ENCODE measurements at regions not wholly inside any gene's neighbourhood (a gene's known extent, or its start where the extent isn't known, plus 50 kb on each side); places are given as distances from the start of the nearest gene placed in this dataset.

DNA sequence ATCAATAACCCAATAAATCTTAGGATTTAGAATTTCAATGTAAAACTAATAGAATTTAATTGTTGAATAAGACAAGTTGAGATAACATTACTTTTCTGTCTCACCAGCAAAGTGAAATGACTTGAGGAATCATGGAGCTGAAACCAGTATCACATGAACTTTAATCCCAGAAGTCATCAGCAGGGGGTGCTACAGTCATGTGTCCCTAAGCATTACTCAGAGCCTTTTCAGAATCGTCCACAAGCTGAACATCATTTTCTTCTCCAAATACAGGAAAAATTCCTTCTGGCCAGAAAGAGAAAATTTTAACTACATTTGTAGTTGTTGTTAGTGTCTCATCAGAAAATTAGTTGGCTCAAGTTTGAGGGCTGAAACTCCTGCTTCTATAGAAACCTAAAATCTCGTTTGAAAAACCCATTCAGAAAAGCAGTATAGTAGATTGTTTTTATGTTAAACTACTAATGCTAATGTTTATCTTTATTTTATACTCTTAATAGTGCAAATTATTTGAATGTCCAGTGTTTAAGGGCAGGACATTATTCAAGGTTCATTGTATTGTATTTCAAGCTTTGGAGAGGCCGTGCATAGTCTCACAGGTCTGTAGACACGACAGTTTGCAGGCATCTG lies 384.1 kb downstream of the PLOD2 start:
- no peaks in the 10 kb centered on the region for H3K4me1 ChIP-seq (ENCODE audit: insufficient read depth, low read length)
- H3K36me3 Mint-ChIP-seq (ENCODE audit: low read depth) = no peaks in the 10 kb centered on the region
- no peak overlapping the region for H3K27ac ChIP-seq (ENCODE audit: low read depth in 1 of 2, low read length in 2 of 2)
- POLR2A ChIA-PET = no interaction called here
- DNase-seq (no peak), ATAC-seq (ENCODE audit: poor library complexity) (no peak)
- H3K9me3 Mint-ChIP-seq = peaks cover 3% of the 10 kb centered on the region
- H3K27me3 ChIP-seq (ENCODE audit: control insufficient read depth in 1 of 2, insufficient read depth in 2 of 2, low read length in 2 of 2) = no peaks in the 10 kb centered on the region
- H3K27ac Mint-ChIP-seq = no peak overlapping the region
- H3K4me3 Mint-ChIP-seq = no peak overlapping the region
- no peaks in the 10 kb centered on the region for H3K4me1 Mint-ChIP-seq (ENCODE audit: low read depth)
- H3K36me3 ChIP-seq (ENCODE audit: insufficient read depth, low read length) = no peaks in the 10 kb centered on the region
- intact Hi-C loops (cut with DNase I, micrococcal nuclease) = no loop called here
- no peak for TF ChIP-seq CTCF (IDR thresholded peaks at IDR 0.05)
- CTCF ChIA-PET = no interaction called here
- no peak overlapping the region for H3K4me3 ChIP-seq (ENCODE audit: low read length)
- H3K27me3 Mint-ChIP-seq = no peaks in the 10 kb centered on the region
- peaks cover 0 to 6% of the 10 kb centered on the region in 2 experiments for H3K9me3 ChIP-seq (ENCODE audit: control insufficient read depth in 1 of 2, insufficient read depth in 1 of 2, low read length in 2 of 2)

DNA sequence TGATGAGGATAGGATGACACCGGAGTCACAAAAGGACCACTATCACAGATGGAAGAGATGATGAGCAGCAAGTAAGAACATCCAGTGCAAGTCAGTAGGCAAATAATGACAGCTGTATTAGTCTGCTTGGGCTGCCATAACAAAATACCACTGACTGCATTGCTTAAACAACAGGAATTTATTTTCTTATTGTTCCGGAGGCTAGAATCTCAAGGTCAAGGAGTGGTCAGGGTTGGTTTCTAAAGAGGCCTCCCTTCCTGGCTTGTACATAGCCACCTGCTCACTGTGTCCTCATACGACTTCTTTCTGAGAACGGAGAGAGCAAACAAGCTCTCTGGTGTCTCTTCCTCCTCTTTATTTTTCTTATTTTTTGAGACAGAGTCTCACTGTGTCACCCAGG lies 380.7 kb downstream of the PLOD2 start:
- H3K9me3 ChIP-seq (ENCODE audit: control insufficient read depth in 1 of 2, insufficient read depth in 1 of 2, low read length in 2 of 2) = peaks cover 0 to 6% of the 10 kb centered on the region in 2 experiments
- H3K4me1 ChIP-seq (ENCODE audit: insufficient read depth, low read length) = no peaks in the 10 kb centered on the region
- H3K4me3 Mint-ChIP-seq = no peak overlapping the region
- H3K4me3 ChIP-seq (ENCODE audit: low read length) = no peak overlapping the region
- no peak for TF ChIP-seq CTCF (IDR thresholded peaks at IDR 0.05)
- CTCF ChIA-PET = no interaction called here
- H3K27me3 Mint-ChIP-seq = no peaks in the 10 kb centered on the region
- no peaks in the 10 kb centered on the region for H3K27me3 ChIP-seq (ENCODE audit: control insufficient read depth in 1 of 2, insufficient read depth in 2 of 2, low read length in 2 of 2)
- POLR2A ChIA-PET = no interaction called here
- no peak overlapping the region for H3K27ac Mint-ChIP-seq
- H3K4me1 Mint-ChIP-seq (ENCODE audit: low read depth) = no peaks in the 10 kb centered on the region
- no peaks in the 10 kb centered on the region for H3K36me3 ChIP-seq (ENCODE audit: insufficient read depth, low read length)
- no peaks in the 10 kb centered on the region for H3K9me3 Mint-ChIP-seq
- ATAC-seq (ENCODE audit: poor library complexity) = no peak
- no peak for DNase-seq
- no peaks in the 10 kb centered on the region for H3K36me3 Mint-ChIP-seq (ENCODE audit: low read depth)
- H3K27ac ChIP-seq (ENCODE audit: low read depth in 1 of 2, low read length in 2 of 2) = no peak overlapping the region
- intact Hi-C loops (cut with DNase I, micrococcal nuclease) = no loop called here

DNA sequence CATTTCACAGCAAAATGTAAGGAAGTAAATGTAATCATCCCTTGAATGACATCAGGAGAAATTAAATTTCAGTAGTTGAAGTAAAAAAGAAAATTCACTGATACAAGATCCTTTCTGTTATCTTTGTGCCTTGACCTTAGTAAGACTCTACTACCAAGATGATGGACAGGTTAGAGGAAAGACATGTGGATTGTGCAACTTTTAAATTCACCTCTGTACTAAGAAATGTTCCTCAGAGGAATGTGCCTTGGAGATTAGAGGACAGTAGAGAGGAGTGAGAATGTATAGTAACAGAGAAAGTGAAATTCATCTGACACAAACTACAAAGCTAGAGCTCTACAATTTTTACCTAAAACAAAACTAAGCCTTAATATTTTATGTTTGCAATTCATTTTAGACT lies 375.3 kb downstream of the PLOD2 start:
- intact Hi-C loops (cut with DNase I, micrococcal nuclease) = no loop called here
- H3K36me3 Mint-ChIP-seq (ENCODE audit: low read depth) = no peaks in the 10 kb centered on the region

More for the DNA sequence above, 375.3 kb downstream of the PLOD2 start:
- H3K4me3 ChIP-seq (ENCODE audit: low read length) = no peak overlapping the region
- no peaks in the 10 kb centered on the region for H3K4me1 ChIP-seq (ENCODE audit: insufficient read depth, low read length)
- TF ChIP-seq CTCF (IDR thresholded peaks at IDR 0.05) = no peak
- ChIA-PET CTCF (no interaction called here), POLR2A (no interaction called here)
- Mint-ChIP-seq H3K27me3 (no peaks in the 10 kb centered on the region), H3K4me3 (no peak overlapping the region), H3K27ac (no peak overlapping the region), H3K9me3 (peaks cover 10% of the 10 kb centered on the region), H3K4me1 (ENCODE audit: low read depth) (no peaks in the 10 kb centered on the region)
- H3K27me3 ChIP-seq (ENCODE audit: control insufficient read depth in 1 of 2, insufficient read depth in 2 of 2, low read length in 2 of 2) = no peaks in the 10 kb centered on the region
- no peaks in the 10 kb centered on the region for H3K36me3 ChIP-seq (ENCODE audit: insufficient read depth, low read length)
- no peak for DNase-seq
- no peak for ATAC-seq (ENCODE audit: poor library complexity)
- no peak overlapping the region for H3K27ac ChIP-seq (ENCODE audit: low read depth in 1 of 2, low read length in 2 of 2)
- H3K9me3 ChIP-seq (ENCODE audit: control insufficient read depth in 1 of 2, insufficient read depth in 1 of 2, low read length in 2 of 2) = peaks cover 0 to under 1% of the 10 kb centered on the region in 2 experiments
